HepG2 (cell line): ENCODE measurements at regions not wholly inside any gene's neighbourhood (a gene's known extent, or its start where the extent isn't known, plus 50 kb on each side); places are given as distances from the start of the nearest gene placed in this dataset.

Source experiments
- ATAC-seq: fragments of 200-7000 bp; cut with Tn5 transposase; 3 replicates; pipeline ENCODE4 v1.9.1; 2020; ENCODE audit warnings: mild to moderate bottlenecking, moderate library complexity
- BruUV-seq: library from RNA; stranded (reverse); fragments of 400-500 nt; replicated peaks from 2 replicates; lab custom pipeline; 2021; lab: Mats Ljungman, UMichigan
- CTCF ChIA-PET: fragments of 300-600 bp; formaldehyde crosslinking; extraction: SDS; loops from one replicate; lab custom pipeline; 2021; ENCODE audit warnings: low total read pairs, inconsistent platforms, low intra/inter-chr PET ratio; lab: Yijun Ruan, JAX
- POLR2A ChIA-PET: fragments of 350-600 bp; sonication (Branson Sonifier 250); formaldehyde crosslinking; loops from one replicate; lab custom pipeline; 2020; ENCODE audit warnings: antibody characterized with exemption, inconsistent platforms; lab: Yijun Ruan, JAX
- DNase-seq: peaks from one replicate; pipeline ENCODE4 v3.0.0-alpha.2; 2015; ENCODE audit warnings: low spot score
- FAIRE-seq: peaks from 3 replicates; lab custom pipeline; 2011; peaks lifted over from hg19 to GRCh38; lab: Jason Lieb, UNC
- H2AFZ ChIP-seq: one replicate; pipeline ENCODE4 v1.6.1; 2011; ENCODE audit warnings: low read length, inconsistent platforms
- H3K27ac ChIP-seq: fragments of 300-600 bp; 3 replicates; pipeline ENCODE4 v1.8.0; 2011; ENCODE audit warnings: mixed run types, mild to moderate bottlenecking, mixed read lengths, low read length, inconsistent platforms; ENCODE audit not compliant: insufficient read depth; ENCODE audit errors: extremely low read length
- H3K27me3 ChIP-seq, 2 experiments: fragments of 200-600 bp in 1 of 2; 2 replicates in 1 of 2; 3 replicates in 1 of 2; pipeline versions ENCODE4 v1.6.0 to v1.8.0; 2011; ENCODE audit warnings: low read length in 2 of 2, mild to moderate bottlenecking in 2 of 2, moderate library complexity in 2 of 2, inconsistent platforms in 1 of 2; ENCODE audit not compliant: insufficient read depth in 2 of 2, control insufficient read depth in 1 of 2
- H3K36me3 ChIP-seq, 2 experiments: fragments of 200-600 bp in 1 of 2; replicated peaks in 1 of 2; 2 replicates in 1 of 2; 3 replicates in 1 of 2; pipeline versions ENCODE4 v1.5.1 to v1.8.0; 2011; ENCODE audit warnings: low read length in 2 of 2, inconsistent platforms in 1 of 2; ENCODE audit not compliant: insufficient read depth in 2 of 2, control insufficient read depth in 1 of 2
- H3K4me1 ChIP-seq: 2 replicates; pipeline ENCODE4 v1.5.1; 2012; ENCODE audit warnings: low read length, inconsistent platforms; ENCODE audit not compliant: insufficient read depth
- H3K4me2 ChIP-seq: 2 replicates; pipeline ENCODE4 v1.6.0; 2011; ENCODE audit warnings: low read depth, low read length, inconsistent platforms
- H3K4me3 ChIP-seq, 3 experiments: fragments of 200-600 bp in 1 of 3; sonication (generic), shearing (Covaris generic) in 1 of 3; replicated peaks in 1 of 3; 2 replicates each; pipeline ENCODE4 v1.5.1; 2011 to 2016; ENCODE audit warnings: low read length in 3 of 3, inconsistent platforms in 2 of 3, low read depth in 2 of 3, mild to moderate bottlenecking in 2 of 3, control low read depth in 1 of 3, mixed read lengths in 1 of 3; ENCODE audit not compliant: insufficient read depth in 1 of 3
- H3K79me2 ChIP-seq: one replicate; pipeline ENCODE4 v1.6.1; 2011; ENCODE audit warnings: low read length, inconsistent platforms; ENCODE audit not compliant: insufficient read depth
- H3K9ac ChIP-seq: 2 replicates; pipeline ENCODE4 v1.6.0; 2011; ENCODE audit warnings: mild to moderate bottlenecking, low read depth, low read length, inconsistent platforms; ENCODE audit not compliant: insufficient read depth
- H3K9me3 ChIP-seq: 2 replicates; pipeline ENCODE4 v1.5.1; 2012; ENCODE audit warnings: mild to moderate bottlenecking, low read length
- H4K20me1 ChIP-seq: 2 replicates; pipeline ENCODE4 v1.6.0; 2011; ENCODE audit warnings: inconsistent platforms, mild to moderate bottlenecking, low read length, moderate library complexity; ENCODE audit not compliant: insufficient read depth
- DNMT3B ChIP-seq: conservative IDR thresholded peaks from 2 replicates; pipeline ENCODE4 v1.6.1; 2016; ENCODE audit warnings: missing biosample characterization, control low read depth
- HNRNPH1 ChIP-seq: fragments of 200-400 bp; formaldehyde crosslinking; optimal IDR thresholded peaks from 2 replicates; pipeline ENCODE3; 2017; ENCODE audit warnings: mild to moderate bottlenecking, low read depth, low read length
- JUNB ChIP-seq: sonication (generic); formaldehyde crosslinking; IDR thresholded peaks from 2 replicates; pipeline ENCODE4 v1.8.0; 2022; ENCODE audit warnings: missing genetic modification reagents, mild to moderate bottlenecking, borderline replicate concordance
- KLF6 ChIP-seq: IDR thresholded peaks from 2 replicates; pipeline ENCODE4 v1.8.0; 2016; ENCODE audit warnings: missing biosample characterization, missing genetic modification reagents
- MBNL3 ChIP-seq: fragments of 250-450 bp; sonication (Bioruptor Pico); conservative IDR thresholded peaks from 2 replicates; pipeline ENCODE4 v1.8.0; 2022; ENCODE audit warnings: mild to moderate bottlenecking, inconsistent platforms
- MEIS2 ChIP-seq: sonication (generic); formaldehyde crosslinking; IDR thresholded peaks from 2 replicates; pipeline ENCODE4 v1.9.0; 2021; ENCODE audit warnings: mild to moderate bottlenecking, missing genetic modification reagents
- NFIC ChIP-seq: IDR thresholded peaks from 2 replicates; pipeline ENCODE4 v1.6.1; 2012; ENCODE audit warnings: mild to moderate bottlenecking, low read length, inconsistent platforms
- NFKB2 ChIP-seq: sonication (generic); formaldehyde crosslinking; IDR thresholded peaks from 2 replicates; pipeline ENCODE4 v1.4.0; 2020; ENCODE audit warnings: missing genetic modification reagents, borderline replicate concordance
- SMAD1 ChIP-seq: sonication (generic); formaldehyde crosslinking; IDR thresholded peaks from 2 replicates; pipeline ENCODE4 v1.4.0; 2020; ENCODE audit warnings: missing genetic modification reagents, low read depth, mild to moderate bottlenecking, borderline replicate concordance
- SRSF4 ChIP-seq: fragments of 200-400 bp; formaldehyde crosslinking; IDR thresholded peaks from one replicate; pipeline ENCODE4 v1.6.1; 2018; ENCODE audit warnings: mild to moderate bottlenecking, low read depth, low read length, moderate library complexity; ENCODE audit not compliant: poor library complexity, severe bottlenecking
- TCF7 ChIP-seq: sonication (generic); IDR thresholded peaks from 2 replicates; pipeline ENCODE4 v1.6.1; 2016; ENCODE audit warnings: antibody characterized with exemption, low read depth
- ZNF17 ChIP-seq: sonication (generic); formaldehyde crosslinking; IDR thresholded peaks from 2 replicates; pipeline ENCODE4 v1.5.0; 2020; ENCODE audit warnings: mild to moderate bottlenecking, missing genetic modification reagents
- ZNF260 ChIP-seq: sonication (generic); formaldehyde crosslinking; IDR thresholded peaks from 2 replicates; pipeline ENCODE4 v1.4.0; 2020; ENCODE audit warnings: missing genetic modification reagents, low read depth, mild to moderate bottlenecking, borderline replicate concordance
- WGBS: methylation state at CpG from one replicate; pipeline ENCODE4 v1.1.6; 2017; ENCODE audit warnings: low lambda C conversion rate; 5-methylcytosine and 5-hydroxymethylcytosine counted together
- in situ Hi-C: cut with HindIII; loops from 2 replicates; pipeline ENCODE4 v1.10.0; 2017; ENCODE audit warnings: low pct_unique_long_range_greater_than_20kb; ENCODE audit not compliant: extremely low pct_ligation_motif_present
- intact Hi-C: fragments of 100-400 bp; cut with micrococcal nuclease; formaldehyde crosslinking; loops from one replicate; pipeline ENCODE4 v1.10.0; 2022; ENCODE audit not compliant: unreplicated experiment
- TF ChIP-seq, protein P1 (sequence below): IDR thresholded peaks from 2 replicates; pipeline ENCODE4 v1.6.1; 2016; ENCODE audit warnings: low read depth, control low read depth
- TF ChIP-seq, protein P2 (sequence below): sonication (generic); formaldehyde crosslinking; IDR thresholded peaks from 2 replicates; pipeline ENCODE4 v1.4.0; 2020; ENCODE audit warnings: missing genetic modification reagents

DNA sequence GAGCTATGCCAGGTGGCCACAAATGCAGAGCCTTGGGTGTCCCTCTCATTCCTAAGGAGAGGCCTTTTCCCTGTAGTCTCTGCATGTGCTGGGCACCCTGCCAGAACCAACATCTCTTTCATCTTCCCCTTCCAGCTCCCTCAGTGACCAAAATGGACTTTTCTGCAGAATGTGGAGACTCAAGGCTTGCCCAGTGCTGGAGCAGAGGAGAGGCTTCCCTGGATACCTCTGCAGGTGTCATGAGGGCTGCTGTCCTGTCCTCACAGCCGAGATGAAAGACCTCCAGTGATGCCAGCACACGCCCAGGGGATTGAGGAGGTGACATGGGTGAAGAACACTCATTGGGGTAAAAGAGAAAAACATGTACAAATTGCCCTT lies 347.0 kb upstream of the AJAP1 start:
- CTCF ChIA-PET = no interaction called here
- no peak for TF ChIP-seq MBNL3 (CRISPR knock-in tag)
- TF ChIP-seq JUNB (CRISPR knock-in tag) = no peak
- TF ChIP-seq MEIS2 (CRISPR knock-in tag) = no peak
- TF ChIP-seq NFIC = no peak
- TF ChIP-seq, protein P1, sequence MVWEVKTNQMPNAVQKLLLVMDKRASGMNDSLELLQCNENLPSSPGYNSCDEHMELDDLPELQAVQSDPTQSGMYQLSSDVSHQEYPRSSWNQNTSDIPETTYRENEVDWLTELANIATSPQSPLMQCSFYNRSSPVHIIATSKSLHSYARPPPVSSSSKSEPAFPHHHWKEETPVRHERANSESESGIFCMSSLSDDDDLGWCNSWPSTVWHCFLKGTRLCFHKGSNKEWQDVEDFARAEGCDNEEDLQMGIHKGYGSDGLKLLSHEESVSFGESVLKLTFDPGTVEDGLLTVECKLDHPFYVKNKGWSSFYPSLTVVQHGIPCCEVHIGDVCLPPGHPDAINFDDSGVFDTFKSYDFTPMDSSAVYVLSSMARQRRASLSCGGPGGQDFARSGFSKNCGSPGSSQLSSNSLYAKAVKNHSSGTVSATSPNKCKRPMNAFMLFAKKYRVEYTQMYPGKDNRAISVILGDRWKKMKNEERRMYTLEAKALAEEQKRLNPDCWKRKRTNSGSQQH (CRISPR knock-in tag) = no peak
- TF ChIP-seq ZNF17 (CRISPR knock-in tag) = no peak
- TF ChIP-seq KLF6 (CRISPR knock-in tag) = no peak
- no peak for TF ChIP-seq HNRNPH1
- TF ChIP-seq DNMT3B (CRISPR knock-in tag) = no peak
- TF ChIP-seq NFKB2 (CRISPR knock-in tag) = no peak
- no peak for TF ChIP-seq SRSF4
- TF ChIP-seq SMAD1 (CRISPR knock-in tag) = no peak
- TF ChIP-seq ZNF260 = no peak
- TF ChIP-seq, protein P2, sequence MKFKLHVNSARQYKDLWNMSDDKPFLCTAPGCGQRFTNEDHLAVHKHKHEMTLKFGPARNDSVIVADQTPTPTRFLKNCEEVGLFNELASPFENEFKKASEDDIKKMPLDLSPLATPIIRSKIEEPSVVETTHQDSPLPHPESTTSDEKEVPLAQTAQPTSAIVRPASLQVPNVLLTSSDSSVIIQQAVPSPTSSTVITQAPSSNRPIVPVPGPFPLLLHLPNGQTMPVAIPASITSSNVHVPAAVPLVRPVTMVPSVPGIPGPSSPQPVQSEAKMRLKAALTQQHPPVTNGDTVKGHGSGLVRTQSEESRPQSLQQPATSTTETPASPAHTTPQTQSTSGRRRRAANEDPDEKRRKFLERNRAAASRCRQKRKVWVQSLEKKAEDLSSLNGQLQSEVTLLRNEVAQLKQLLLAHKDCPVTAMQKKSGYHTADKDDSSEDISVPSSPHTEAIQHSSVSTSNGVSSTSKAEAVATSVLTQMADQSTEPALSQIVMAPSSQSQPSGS (CRISPR knock-in tag) = no peak
- TF ChIP-seq TCF7 = no peak
- WGBS = 10% methylated on average over 2 of the region's 2 CpGs
- Histone ChIP-seq H3K27ac (no peak overlapping the region), H3K79me2 (no peaks in the 10 kb centered on the region), H3K9me3 (no peaks in the 10 kb centered on the region), H3K4me1 (peaks cover 12% of the 10 kb centered on the region; the same call in 1 of the 2 replicates), H3K9ac (no peak overlapping the region), H3K36me3 (no peaks in the 10 kb centered on the region), H3K4me2 (no peak overlapping the region), H4K20me1 (no peaks in the 10 kb centered on the region), H3K4me3 (no peak overlapping the region), H3K27me3 (peaks cover 0 to 11% of the 10 kb centered on the region in 2 experiments; a peak in 2 of 5 replicates), H2AFZ (no peak overlapping the region)
- DNase-seq (no peak), FAIRE-seq (no peak), ATAC-seq (no peak)
- intact Hi-C loops = no loop called here
- POLR2A ChIA-PET = no interaction called here
- in situ Hi-C loops = no loop called here
- no TSS peak for BruUV-seq
